Panc1 (cell line): ENCODE measurements at regions not wholly inside any gene's neighbourhood (a gene's known extent, or its start where the extent isn't known, plus 50 kb on each side); places are given as distances from the start of the nearest gene placed in this dataset.

ENCODE experiments used
- CTCF ChIP-seq: fragments of 450-650 bp; IDR thresholded peaks from 2 replicates; pipeline ENCODE4 v1.5.1; 2017; ENCODE audit warnings: mild to moderate bottlenecking
- POLR2AphosphoS5 ChIP-seq: IDR thresholded peaks from 2 replicates; pipeline ENCODE4 v1.6.1; 2012; ENCODE audit warnings: mild to moderate bottlenecking, low read depth, low read length, moderate library complexity
- REST ChIP-seq, 2 experiments: IDR thresholded peaks; 2 replicates each; pipeline ENCODE4 v1.6.1; 2011 to 2012; ENCODE audit warnings: low read depth in 2 of 2, control low read depth in 1 of 2, low read length in 1 of 2, mild to moderate bottlenecking in 1 of 2, moderate library complexity in 1 of 2; ENCODE audit not compliant: insufficient read depth in 1 of 2
- SIN3A ChIP-seq: IDR thresholded peaks from 2 replicates; pipeline ENCODE4 v1.6.1; 2012; ENCODE audit warnings: low read depth, mild to moderate bottlenecking, low read length, moderate library complexity, borderline replicate concordance; ENCODE audit not compliant: insufficient read depth
- TCF7L2 ChIP-seq: IDR thresholded peaks from 2 replicates; pipeline ENCODE4 v1.6.1; 2011; ENCODE audit warnings: mild to moderate bottlenecking, low read depth, low read length, inconsistent platforms

DNA sequence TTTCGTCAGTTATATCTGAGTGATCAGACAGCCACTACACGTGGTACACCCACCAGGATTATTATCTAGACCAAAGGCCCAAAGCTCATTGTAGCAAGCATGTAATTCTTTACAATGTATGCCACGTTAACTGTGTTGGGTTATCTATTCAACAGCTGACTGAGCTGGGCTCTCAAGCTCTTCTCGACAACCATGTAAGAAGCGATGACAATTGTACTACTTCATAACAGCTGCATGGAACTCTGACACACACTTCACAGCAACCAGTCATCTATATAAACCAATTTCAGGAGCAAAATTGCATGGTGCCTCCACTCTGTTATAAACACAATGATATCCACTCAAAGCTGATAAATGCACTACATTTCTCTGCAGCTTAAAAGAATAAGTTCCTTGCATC is 701.8 kb downstream of the NR4A2 start:
- TF ChIP-seq CTCF: no peak
- no peak for TF ChIP-seq SIN3A
- no peak for TF ChIP-seq REST (IDR thresholded peaks at IDR 0.05; ENCODE audit: insufficient read depth in 1 of 2, low read depth in 2 of 2, low read length in 1 of 2)
- TF ChIP-seq POLR2AphosphoS5: no peak
- TF ChIP-seq TCF7L2: no peak
